ENCODE measurements at regions not wholly inside any gene's neighbourhood (a gene's known extent, or its start where the extent isn't known, plus 50 kb on each side); places are given as distances from the start of the nearest gene placed in this dataset.

DNA sequence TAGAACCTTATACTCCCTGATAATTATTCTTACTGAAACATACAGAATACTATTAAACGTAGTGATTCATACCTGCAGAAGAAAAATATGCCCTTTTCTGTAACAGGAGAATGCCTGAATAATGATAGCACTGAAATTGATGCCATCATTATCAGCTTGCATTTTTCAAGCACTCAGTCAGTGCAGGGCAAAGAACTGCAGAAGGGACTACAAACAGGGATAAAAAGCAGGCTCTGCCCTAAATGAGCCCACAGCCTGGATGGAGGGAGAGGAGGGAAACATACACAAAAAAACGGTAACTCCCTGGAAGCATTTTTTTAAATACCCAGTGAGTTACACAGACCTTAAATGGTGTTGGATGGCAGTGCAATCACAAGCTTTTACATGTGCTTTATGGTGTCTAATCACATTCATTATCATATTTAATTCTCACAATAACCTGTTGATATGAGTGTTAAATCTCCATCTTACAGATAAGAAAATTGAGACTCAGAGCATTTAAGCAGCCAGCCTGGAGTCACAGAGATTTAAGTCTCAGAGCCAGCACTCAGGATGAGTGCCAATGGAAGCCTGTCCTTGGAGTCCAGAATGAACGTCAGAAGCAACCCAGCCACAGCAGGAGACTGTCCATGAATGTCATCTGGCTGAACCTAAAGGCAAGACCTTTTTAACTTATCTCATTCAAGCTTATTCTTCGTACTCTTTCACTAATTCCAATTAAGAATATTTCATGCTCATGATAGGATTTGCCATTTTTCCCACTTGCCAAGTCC, 139.3 kb upstream of the CTNNA2 start:
- TF ChIP-seq, protein P1, sequence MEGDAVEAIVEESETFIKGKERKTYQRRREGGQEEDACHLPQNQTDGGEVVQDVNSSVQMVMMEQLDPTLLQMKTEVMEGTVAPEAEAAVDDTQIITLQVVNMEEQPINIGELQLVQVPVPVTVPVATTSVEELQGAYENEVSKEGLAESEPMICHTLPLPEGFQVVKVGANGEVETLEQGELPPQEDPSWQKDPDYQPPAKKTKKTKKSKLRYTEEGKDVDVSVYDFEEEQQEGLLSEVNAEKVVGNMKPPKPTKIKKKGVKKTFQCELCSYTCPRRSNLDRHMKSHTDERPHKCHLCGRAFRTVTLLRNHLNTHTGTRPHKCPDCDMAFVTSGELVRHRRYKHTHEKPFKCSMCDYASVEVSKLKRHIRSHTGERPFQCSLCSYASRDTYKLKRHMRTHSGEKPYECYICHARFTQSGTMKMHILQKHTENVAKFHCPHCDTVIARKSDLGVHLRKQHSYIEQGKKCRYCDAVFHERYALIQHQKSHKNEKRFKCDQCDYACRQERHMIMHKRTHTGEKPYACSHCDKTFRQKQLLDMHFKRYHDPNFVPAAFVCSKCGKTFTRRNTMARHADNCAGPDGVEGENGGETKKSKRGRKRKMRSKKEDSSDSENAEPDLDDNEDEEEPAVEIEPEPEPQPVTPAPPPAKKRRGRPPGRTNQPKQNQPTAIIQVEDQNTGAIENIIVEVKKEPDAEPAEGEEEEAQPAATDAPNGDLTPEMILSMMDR (IDR thresholded peaks at IDR 0.05), result no peak
- TF ChIP-seq POLR2A (IDR thresholded peaks at IDR 0.05), result no peak

Data from tibial nerve (tissue), 3 donors.